Prostate gland (tissue), 2 donors: ENCODE measurements at regions not wholly inside any gene's neighbourhood (a gene's known extent, or its start where the extent isn't known, plus 50 kb on each side); places are given as distances from the start of the nearest gene placed in this dataset.
"Not testable (repeated sequence)": the region's sequence is repeated elsewhere in the genome, so short reads cannot be mapped to it uniquely, and the experiment has no call there.

Source experiments
- DNase-seq: peaks from one replicate; pipeline ENCODE4 v3.0.0-alpha.2; 2019; ENCODE audit warnings: low spot score
- H3K27ac ChIP-seq, 2 donors: fragments of 200-600 bp; sonication (generic); 2 replicates each; pipeline ENCODE4 v1.5.1; 2017 to 2019
- H3K27me3 ChIP-seq: fragments of 200-600 bp; sonication (generic); replicated peaks from 2 replicates; pipeline ENCODE4 v1.5.1; 2019; ENCODE audit not compliant: insufficient read depth
- H3K36me3 ChIP-seq, 2 donors: fragments of 200-600 bp; sonication (generic); 1 replicate in 1 of 2; 2 replicates in 1 of 2; pipeline versions ENCODE4 v1.5.1 to v1.8.1; 2017 to 2019
- H3K4me1 ChIP-seq: fragments of 200-600 bp; sonication (generic); replicated peaks from 2 replicates; pipeline ENCODE4 v1.5.1; 2019
- H3K4me3 ChIP-seq, 2 donors: fragments of 200-600 bp; sonication (generic); 2 replicates each; pipeline ENCODE4 v1.5.1; 2017 to 2019
- H3K9me3 ChIP-seq: fragments of 200-600 bp; sonication (generic); 2 replicates; pipeline ENCODE4 v1.5.1; 2017
- CTCF ChIP-seq, 4 experiments: fragments of 200-600 bp in 2 of 4; fragments of 450-650 bp in 2 of 4; sonication (generic) in 2 of 4; IDR thresholded peaks; 1 replicate in 3 of 4; 2 replicates in 1 of 4; pipeline ENCODE4 v1.5.1; 2016 to 2019; ENCODE audit warnings: antibody characterized with exemption in 4 of 4, mild to moderate bottlenecking in 2 of 4, moderate library complexity in 2 of 4
- POLR2A ChIP-seq: fragments of 450-650 bp; IDR thresholded peaks from one replicate; pipeline ENCODE4 v1.6.1; 2016; ENCODE audit warnings: antibody characterized with exemption, mild to moderate bottlenecking
- POLR2AphosphoS5 ChIP-seq: sonication (generic); formaldehyde crosslinking; IDR thresholded peaks from one replicate; pipeline ENCODE4 v1.6.1; 2017; ENCODE audit warnings: antibody characterized with exemption
- WGBS: methylation state at CpG from one replicate; pipeline ENCODE4 v1.1.5; 2018; 5-methylcytosine and 5-hydroxymethylcytosine counted together
- intact Hi-C: fragments of 100-400 bp; cut with DNase I; formaldehyde crosslinking; loops from one replicate; pipeline ENCODE4 v1.14.2; 2022

GRCh38 chr16:87207965-87208364 is 109.2 kb downstream of the C16orf95 start:
- Histone ChIP-seq H3K27me3 (no peaks in the 10 kb centered on the region), H3K4me1 (no peaks in the 10 kb centered on the region), H3K4me3 (no peak overlapping the region), H3K9me3 (no peaks in the 10 kb centered on the region), H3K27ac (no peak overlapping the region), H3K36me3 (no peaks in the 10 kb centered on the region)
- 81% methylated on average over 3 of the region's 3 CpGs for WGBS
- TF ChIP-seq POLR2AphosphoS5 (no peak), POLR2A (no peak), CTCF (IDR thresholded peaks at IDR 0.05) (no peak)
- no peak for DNase-seq
- intact Hi-C loops = no loop called here

GRCh38 chr16:87208968-87209367 is 108.2 kb downstream of the C16orf95 start:
- H3K4me1 ChIP-seq, H3K9me3 ChIP-seq, H3K4me3 ChIP-seq, intact Hi-C loops, H3K27me3 ChIP-seq, DNase-seq, H3K36me3 ChIP-seq, H3K27ac ChIP-seq: not testable (repeated sequence)
- 92% methylated on average over 5 of the region's 5 CpGs for WGBS

- TF ChIP-seq POLR2AphosphoS5 = no peak
- TF ChIP-seq CTCF (IDR thresholded peaks at IDR 0.05) = no peak
- no peak for TF ChIP-seq POLR2A
- H3K4me1 ChIP-seq = no peaks in the 10 kb centered on the region
- DNase-seq = no peak
- intact Hi-C loops = no loop called here
- H3K9me3 ChIP-seq = no peaks in the 10 kb centered on the region
- no peak overlapping the region for H3K27ac ChIP-seq
- H3K36me3 ChIP-seq = no peaks in the 10 kb centered on the region
- WGBS = 99% methylated on average over 2 of the region's 2 CpGs
- H3K4me3 ChIP-seq = no peak overlapping the region
- H3K27me3 ChIP-seq = no peaks in the 10 kb centered on the region
These were observed 107.2 kb downstream of the C16orf95 start for GRCh38 chr16:87209808-87210512.

DNA sequence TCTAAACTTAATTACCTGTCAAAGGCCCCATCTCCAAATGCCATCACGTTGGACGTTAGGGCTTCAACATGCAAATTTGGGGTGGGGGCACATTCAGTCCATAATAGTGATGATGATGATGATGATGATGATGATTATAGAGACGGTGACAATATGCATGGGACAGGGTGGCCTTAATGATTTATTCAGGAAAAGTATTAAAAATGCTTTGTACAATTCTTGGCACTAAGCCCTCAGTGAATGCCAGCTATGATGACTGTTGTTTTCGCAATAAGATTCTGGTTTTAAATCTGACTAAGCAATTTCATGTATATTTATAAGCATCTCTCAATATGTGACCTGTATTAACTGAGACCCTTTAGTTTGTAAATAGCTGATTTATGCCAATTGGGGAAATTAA is 106.3 kb downstream of the C16orf95 start:
- no peaks in the 10 kb centered on the region for H3K36me3 ChIP-seq
- no peaks in the 10 kb centered on the region for H3K4me1 ChIP-seq
- no peak overlapping the region for H3K27ac ChIP-seq
- no peak overlapping the region for H3K4me3 ChIP-seq
- intact Hi-C loops = no loop called here
- H3K27me3 ChIP-seq = no peaks in the 10 kb centered on the region
- no peak for DNase-seq
- TF ChIP-seq POLR2A = no peak
- TF ChIP-seq POLR2AphosphoS5 = no peak
- TF ChIP-seq CTCF (IDR thresholded peaks at IDR 0.05) = no peak
- H3K9me3 ChIP-seq = no peaks in the 10 kb centered on the region
- WGBS = 87% methylated on average over 4 of the region's 4 CpGs

- no peaks in the 10 kb centered on the region for H3K36me3 ChIP-seq
- no peak for TF ChIP-seq POLR2A
- TF ChIP-seq POLR2AphosphoS5 = no peak
- TF ChIP-seq CTCF (IDR thresholded peaks at IDR 0.05) = no peak
These were observed 105.2 kb downstream of the C16orf95 start for GRCh38 chr16:87212026-87212425.

More at GRCh38 chr16:87212026-87212425, 105.2 kb downstream of the C16orf95 start:
- Histone ChIP-seq H3K27me3 (no peaks in the 10 kb centered on the region), H3K9me3 (no peaks in the 10 kb centered on the region), H3K27ac (no peak overlapping the region), H3K4me1 (no peaks in the 10 kb centered on the region), H3K4me3 (no peak overlapping the region)
- intact Hi-C loops = no loop called here
- 79% methylated on average over 6 of the region's 6 CpGs for WGBS
- no peak for DNase-seq
